GM20000 (cell line): ENCODE measurements at regions not wholly inside any gene's neighbourhood (a gene's known extent, or its start where the extent isn't known, plus 50 kb on each side); places are given as distances from the start of the nearest gene placed in this dataset.

Source experiments
- DNase-seq: peaks from one replicate; pipeline ENCODE4 v3.0.0; 2012; ENCODE audit warnings: low spot score
- TF ChIP-seq, protein P1 (sequence below): IDR thresholded peaks from 2 replicates; pipeline ENCODE4 v1.5.1; 2012; ENCODE audit warnings: mild to moderate bottlenecking, control low read depth; ENCODE audit errors: extremely low read depth, missing control alignments

DNA sequence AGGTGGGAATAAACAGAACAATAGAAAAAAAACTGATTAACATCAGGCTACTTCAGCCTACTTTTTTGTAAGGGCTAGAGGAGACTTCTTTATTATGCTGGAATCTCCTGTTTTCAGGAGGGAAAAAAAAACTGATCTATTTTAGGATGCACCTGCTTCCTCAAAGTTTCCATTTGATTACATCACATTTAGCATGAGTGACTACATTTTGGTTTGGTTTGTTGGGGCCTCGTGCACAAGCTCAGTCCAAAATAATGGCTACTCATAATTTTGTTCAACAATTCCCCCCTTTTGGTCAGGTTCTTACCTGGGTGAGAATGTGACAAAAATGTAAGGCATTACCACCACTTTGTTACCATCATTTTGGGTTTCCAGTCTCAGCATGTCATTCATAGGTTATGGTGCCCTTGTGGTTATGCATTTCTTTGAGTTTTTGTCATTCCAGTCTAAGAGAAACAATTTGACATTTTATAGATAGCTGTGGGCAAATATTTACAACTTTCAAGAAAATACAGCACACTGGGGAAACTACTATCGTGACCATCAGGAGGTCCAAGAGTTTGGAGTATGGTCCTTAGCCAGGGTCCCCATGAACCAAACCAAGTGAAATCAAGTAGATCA is 93.6 kb upstream of the ATP11B start:
- TF ChIP-seq, protein P1, sequence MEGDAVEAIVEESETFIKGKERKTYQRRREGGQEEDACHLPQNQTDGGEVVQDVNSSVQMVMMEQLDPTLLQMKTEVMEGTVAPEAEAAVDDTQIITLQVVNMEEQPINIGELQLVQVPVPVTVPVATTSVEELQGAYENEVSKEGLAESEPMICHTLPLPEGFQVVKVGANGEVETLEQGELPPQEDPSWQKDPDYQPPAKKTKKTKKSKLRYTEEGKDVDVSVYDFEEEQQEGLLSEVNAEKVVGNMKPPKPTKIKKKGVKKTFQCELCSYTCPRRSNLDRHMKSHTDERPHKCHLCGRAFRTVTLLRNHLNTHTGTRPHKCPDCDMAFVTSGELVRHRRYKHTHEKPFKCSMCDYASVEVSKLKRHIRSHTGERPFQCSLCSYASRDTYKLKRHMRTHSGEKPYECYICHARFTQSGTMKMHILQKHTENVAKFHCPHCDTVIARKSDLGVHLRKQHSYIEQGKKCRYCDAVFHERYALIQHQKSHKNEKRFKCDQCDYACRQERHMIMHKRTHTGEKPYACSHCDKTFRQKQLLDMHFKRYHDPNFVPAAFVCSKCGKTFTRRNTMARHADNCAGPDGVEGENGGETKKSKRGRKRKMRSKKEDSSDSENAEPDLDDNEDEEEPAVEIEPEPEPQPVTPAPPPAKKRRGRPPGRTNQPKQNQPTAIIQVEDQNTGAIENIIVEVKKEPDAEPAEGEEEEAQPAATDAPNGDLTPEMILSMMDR = no peak
- no peak for DNase-seq

DNA sequence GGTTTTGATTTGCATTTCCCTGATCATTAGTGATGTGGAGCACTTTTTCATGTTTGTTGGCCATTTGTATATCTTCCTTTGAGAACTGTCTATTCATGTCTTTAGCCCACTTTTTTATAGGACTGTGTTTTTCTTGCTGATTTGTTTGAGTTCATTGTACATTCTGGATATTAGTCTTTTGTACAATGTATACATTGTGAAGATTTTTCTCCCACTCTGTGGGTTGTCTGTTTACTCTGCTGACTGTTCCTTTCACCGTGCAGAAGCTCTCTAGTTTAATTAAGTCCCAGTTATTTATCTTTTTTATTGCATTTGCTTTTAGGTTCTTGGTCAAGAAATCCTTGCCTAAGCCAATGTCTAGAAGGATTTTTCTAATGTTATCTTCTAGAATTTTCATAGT is 91.1 kb upstream of the ATP11B start:
- TF ChIP-seq, protein P1 = no peak
- DNase-seq = no peak

DNA sequence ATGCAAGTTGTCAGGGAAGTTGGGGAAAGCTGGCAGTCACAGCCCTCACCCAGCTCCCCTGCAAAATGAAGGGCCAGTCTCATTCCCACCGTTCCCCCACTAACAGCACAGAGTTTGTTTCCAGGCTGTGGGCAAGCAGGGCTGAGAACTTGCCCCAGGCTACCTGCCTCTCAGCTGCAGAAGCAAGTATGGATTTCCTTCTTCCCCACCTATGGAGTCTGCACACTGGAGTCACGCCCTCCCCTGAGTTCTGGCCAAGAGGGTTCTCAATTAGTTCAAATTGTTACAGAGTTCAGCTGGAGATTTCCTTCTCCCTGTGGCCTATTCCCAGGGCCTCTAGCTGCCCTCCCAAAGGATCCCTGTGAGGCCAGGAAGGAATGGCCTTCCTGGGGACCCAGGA is 90.1 kb upstream of the ATP11B start:
- TF ChIP-seq, protein P1 = no peak
- DNase-seq = no peak

DNA sequence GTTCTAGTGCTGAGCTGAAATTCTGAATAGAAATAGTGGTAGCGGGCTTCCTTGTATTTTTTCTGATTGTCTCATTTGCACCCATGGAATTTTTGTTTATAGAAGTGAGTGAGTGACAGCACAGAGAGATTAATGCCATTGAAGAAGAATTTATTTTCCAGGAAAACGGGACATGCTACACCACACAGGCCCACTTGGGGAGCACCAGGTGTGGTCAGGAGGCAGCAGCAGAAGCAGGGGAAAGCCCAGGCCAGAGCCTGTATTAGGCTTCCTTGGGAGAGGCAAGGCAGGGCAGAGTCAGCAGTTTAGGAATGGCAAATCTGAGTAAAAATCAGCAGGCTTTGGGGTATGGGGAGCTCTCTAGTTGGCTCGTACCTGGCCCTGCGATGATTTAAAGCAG is 88.4 kb upstream of the ATP11B start:
- DNase-seq = no peak
- TF ChIP-seq, protein P1 = no peak

DNA sequence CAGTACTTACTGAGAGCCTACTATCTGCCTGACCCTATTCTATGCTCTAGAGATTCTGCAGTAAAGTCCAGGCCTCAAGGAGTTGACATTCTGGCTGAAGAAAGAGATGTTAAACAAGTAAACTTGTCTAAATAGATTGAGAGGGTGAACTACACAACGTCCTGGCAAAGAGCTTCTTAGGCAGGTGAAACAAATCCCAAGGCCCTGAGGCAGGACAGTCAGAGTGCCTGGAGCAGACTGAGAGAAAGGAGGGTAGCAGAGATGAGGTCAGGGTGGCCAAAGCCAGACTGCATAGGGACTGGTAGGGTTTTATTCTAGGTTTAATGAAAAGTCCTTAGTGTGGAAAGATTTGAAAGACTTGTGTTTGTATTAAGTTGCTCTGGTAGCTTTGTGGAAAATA is 84.5 kb upstream of the ATP11B start:
- no peak for DNase-seq
- TF ChIP-seq, protein P1 = no peak

DNA sequence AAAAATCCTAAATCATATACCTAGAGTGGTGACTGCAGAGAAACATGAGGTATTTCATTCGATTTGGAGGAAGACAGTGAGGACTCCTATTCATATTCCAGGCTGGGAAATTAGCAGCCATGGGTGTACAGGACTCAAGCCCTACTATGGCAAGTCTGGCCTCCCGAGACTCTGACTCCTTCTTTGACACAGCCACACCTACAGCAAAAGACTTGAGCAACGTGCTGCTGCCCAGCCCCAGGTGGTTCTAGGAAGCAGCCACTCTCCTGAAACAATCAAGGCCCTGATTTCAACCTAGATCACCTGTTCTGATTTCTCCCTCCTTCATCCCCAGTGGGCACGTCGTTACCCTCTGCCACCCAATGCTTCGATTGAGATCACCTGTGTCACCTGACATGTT is 84.0 kb upstream of the ATP11B start:
- TF ChIP-seq, protein P1 = no peak

DNA sequence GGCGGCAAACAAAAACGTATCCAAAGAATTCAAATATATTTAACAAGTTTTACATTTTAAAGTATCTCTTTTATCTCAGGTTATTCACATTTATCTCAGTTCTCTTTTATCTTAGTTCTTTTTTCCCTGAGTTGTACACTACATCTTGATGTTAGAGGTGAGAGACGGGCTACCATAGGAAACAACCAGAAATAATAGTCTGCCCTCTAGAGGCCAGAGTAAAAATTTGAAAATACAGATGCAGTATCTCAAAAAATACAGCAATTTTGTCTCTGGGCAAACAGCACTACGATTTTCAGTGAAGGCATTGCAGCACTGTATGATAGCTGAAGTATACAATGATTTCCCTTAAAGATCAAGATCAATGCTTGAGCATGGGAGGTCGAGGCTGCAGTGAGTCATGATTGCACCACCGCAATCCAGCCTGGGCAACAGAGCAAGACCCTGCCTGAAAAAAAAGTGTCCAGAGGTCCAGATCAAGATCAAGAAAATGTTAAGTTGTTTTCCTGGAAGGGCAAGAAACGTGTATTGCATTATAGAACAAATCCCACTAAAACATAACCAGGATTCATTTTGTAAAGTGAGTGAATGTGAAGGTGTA is 82.6 kb upstream of the ATP11B start:
- peak; percentile 48 for DNase-seq

More for the DNA sequence above, 84.0 kb upstream of the ATP11B start:
- no peak for DNase-seq

More for the DNA sequence above, 82.6 kb upstream of the ATP11B start:
- TF ChIP-seq, protein P1 = peak; percentile 30
